Gastrocnemius medialis (tissue), 4 donors: ENCODE measurements at regions not wholly inside any gene's neighbourhood (a gene's known extent, or its start where the extent isn't known, plus 50 kb on each side); places are given as distances from the start of the nearest gene placed in this dataset.

Experiments
- POLR2A ChIP-seq, 2 donors: fragments of 450-650 bp; IDR thresholded peaks; one replicate each; pipeline ENCODE4 v1.6.1; 2017; ENCODE audit warnings: antibody characterized with exemption in 2 of 2, mild to moderate bottlenecking in 2 of 2, moderate library complexity in 2 of 2
- TF ChIP-seq, protein P1 (sequence below), 5 experiments: fragments of 450-650 bp in 3 of 5; fragments of 200-600 bp in 2 of 5; sonication (generic) in 2 of 5; IDR thresholded peaks in 4 of 5; conservative IDR thresholded peaks in 1 of 5; 1 replicate in 4 of 5; 2 replicates in 1 of 5; pipeline ENCODE4 v1.5.1; 2016 to 2019; ENCODE audit warnings: antibody characterized with exemption in 5 of 5, mild to moderate bottlenecking in 3 of 5, moderate library complexity in 3 of 5

DNA sequence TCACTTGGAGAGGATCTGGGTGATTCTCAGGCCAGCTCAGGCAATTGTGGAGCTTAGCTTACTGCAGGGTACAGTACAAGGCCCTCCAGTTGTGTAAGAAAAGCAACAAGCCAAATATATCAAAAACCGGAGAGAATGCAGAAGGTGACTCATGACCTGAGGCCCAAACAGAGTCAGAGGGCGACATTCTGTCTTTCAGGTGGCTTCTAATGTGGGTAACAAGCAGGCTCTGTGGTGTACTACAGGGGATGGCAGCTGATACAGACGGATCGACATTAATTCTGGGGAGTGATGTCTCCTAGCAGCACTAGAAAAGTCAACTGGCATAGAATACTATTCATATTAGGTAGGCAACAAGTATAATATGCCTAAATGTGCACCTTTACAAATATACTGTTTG, 219.5 kb upstream of the SOX11 start:
- TF ChIP-seq, protein P1, sequence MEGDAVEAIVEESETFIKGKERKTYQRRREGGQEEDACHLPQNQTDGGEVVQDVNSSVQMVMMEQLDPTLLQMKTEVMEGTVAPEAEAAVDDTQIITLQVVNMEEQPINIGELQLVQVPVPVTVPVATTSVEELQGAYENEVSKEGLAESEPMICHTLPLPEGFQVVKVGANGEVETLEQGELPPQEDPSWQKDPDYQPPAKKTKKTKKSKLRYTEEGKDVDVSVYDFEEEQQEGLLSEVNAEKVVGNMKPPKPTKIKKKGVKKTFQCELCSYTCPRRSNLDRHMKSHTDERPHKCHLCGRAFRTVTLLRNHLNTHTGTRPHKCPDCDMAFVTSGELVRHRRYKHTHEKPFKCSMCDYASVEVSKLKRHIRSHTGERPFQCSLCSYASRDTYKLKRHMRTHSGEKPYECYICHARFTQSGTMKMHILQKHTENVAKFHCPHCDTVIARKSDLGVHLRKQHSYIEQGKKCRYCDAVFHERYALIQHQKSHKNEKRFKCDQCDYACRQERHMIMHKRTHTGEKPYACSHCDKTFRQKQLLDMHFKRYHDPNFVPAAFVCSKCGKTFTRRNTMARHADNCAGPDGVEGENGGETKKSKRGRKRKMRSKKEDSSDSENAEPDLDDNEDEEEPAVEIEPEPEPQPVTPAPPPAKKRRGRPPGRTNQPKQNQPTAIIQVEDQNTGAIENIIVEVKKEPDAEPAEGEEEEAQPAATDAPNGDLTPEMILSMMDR (IDR thresholded peaks at IDR 0.05 in 4 of 5, conservative IDR thresholded peaks at IDR 0.05 in 1 of 5), result no peak
- no peak for TF ChIP-seq POLR2A (IDR thresholded peaks at IDR 0.05)
